ENCODE measurements at regions not wholly inside any gene's neighbourhood (a gene's known extent, or its start where the extent isn't known, plus 50 kb on each side); places are given as distances from the start of the nearest gene placed in this dataset.

- TF ChIP-seq CTCF (IDR thresholded peaks at IDR 0.05) (no peak), POLR2A (IDR thresholded peaks at IDR 0.05) (no peak)
Measured at GRCh38 chr19:28350673-28351072, 862.3 kb downstream of the UQCRFS1 start.
